SK-N-SH (cell line): ENCODE measurements at regions not wholly inside any gene's neighbourhood (a gene's known extent, or its start where the extent isn't known, plus 50 kb on each side); places are given as distances from the start of the nearest gene placed in this dataset.

Experiments
- CTCF ChIA-PET: fragments of 300-600, 350-600 bp; formaldehyde crosslinking; extraction: SDS; loops from one replicate; lab custom pipeline; 2021; lab: Yijun Ruan, JAX
- POLR2A ChIA-PET: fragments of 350-600 bp; sonication (Branson Sonifier 250); formaldehyde crosslinking; extraction: SDS; loops from one replicate; lab custom pipeline; 2020; ENCODE audit warnings: antibody characterized with exemption, inconsistent platforms; lab: Yijun Ruan, JAX
- DNase-seq: peaks from one replicate; pipeline ENCODE4 v3.0.0; 2012
- H2AFZ ChIP-seq: fragments of 200-600 bp; sonication (generic); 2 replicates; pipeline ENCODE4 v1.8.1; 2016; ENCODE audit warnings: antibody characterized with exemption, mild to moderate bottlenecking, low read depth
- H3F3A ChIP-seq: fragments of 200-600 bp; sonication (generic); replicated peaks from 2 replicates; pipeline ENCODE3; 2016; ENCODE audit warnings: antibody characterized with exemption, mild to moderate bottlenecking; ENCODE audit not compliant: insufficient read depth
- H3K27ac ChIP-seq, 2 experiments: fragments of 200-500 bp in 1 of 2; fragments of 200-600 bp in 1 of 2; sonication (Bioruptor generic) in 1 of 2; sonication (generic), shearing (Covaris generic) in 1 of 2; 2 replicates each; pipeline versions ENCODE4 v1.5.1 to v1.6.1; 2014 to 2016; ENCODE audit warnings: low read depth in 2 of 2, inconsistent platforms in 1 of 2, low read length in 1 of 2, mild to moderate bottlenecking in 1 of 2, mixed read lengths in 1 of 2
- H3K27me3 ChIP-seq: fragments of 200-600 bp; sonication (generic), shearing (Covaris generic); 2 replicates; pipeline ENCODE4 v1.6.1; 2016; ENCODE audit warnings: mixed run types; ENCODE audit not compliant: insufficient read depth
- H3K36me3 ChIP-seq, 2 experiments: fragments of 200-500 bp in 1 of 2; fragments of 200-600 bp in 1 of 2; sonication (Bioruptor generic) in 1 of 2; sonication (generic) in 1 of 2; replicated peaks in 1 of 2; 2 replicates each; pipeline versions ENCODE3 to v1.5.1; 2014 to 2016; ENCODE audit warnings: low read length in 1 of 2, mild to moderate bottlenecking in 1 of 2; ENCODE audit not compliant: insufficient read depth in 2 of 2, control insufficient read depth in 1 of 2
- H3K4me1 ChIP-seq, 2 experiments: fragments of 200-500 bp in 1 of 2; fragments of 200-600 bp in 1 of 2; sonication (Bioruptor generic) in 1 of 2; sonication (generic), shearing (Covaris generic) in 1 of 2; 2 replicates each; pipeline versions ENCODE4 v1.5.1 to v1.6.1; 2014 to 2016; ENCODE audit warnings: low read depth in 1 of 2, low read length in 1 of 2, mixed run types in 1 of 2; ENCODE audit not compliant: insufficient read depth in 2 of 2, control insufficient read depth in 1 of 2
- H3K4me2 ChIP-seq: fragments of 200-600 bp; sonication (generic), shearing (Covaris generic); 2 replicates; pipeline ENCODE4 v1.6.1; 2017; ENCODE audit warnings: mixed run types
- H3K4me3 ChIP-seq, 2 experiments: fragments of 200-500 bp in 1 of 2; fragments of 200-600 bp in 1 of 2; sonication (Bioruptor generic) in 1 of 2; sonication (generic), shearing (Covaris generic) in 1 of 2; 2 replicates each; pipeline versions ENCODE4 v1.5.1 to v1.8.1; 2014 to 2016; ENCODE audit warnings: low read depth in 2 of 2, inconsistent platforms in 1 of 2, low read length in 1 of 2, mild to moderate bottlenecking in 1 of 2, mixed read lengths in 1 of 2, moderate library complexity in 1 of 2
- H3K79me2 ChIP-seq: fragments of 200-600 bp; sonication (generic); 2 replicates; pipeline ENCODE4 v1.8.1; 2017; ENCODE audit warnings: mild to moderate bottlenecking; ENCODE audit not compliant: insufficient read depth
- H3K9ac ChIP-seq: fragments of 200-600 bp; sonication (generic); 2 replicates; pipeline ENCODE4 v1.6.1; 2017; ENCODE audit warnings: mixed run types
- H3K9me2 ChIP-seq: fragments of 200-600 bp; sonication (generic); 2 replicates; pipeline ENCODE4 v1.6.1; 2017; ENCODE audit warnings: mixed run types
- H3K9me3 ChIP-seq: fragments of 200-600 bp; sonication (generic); 2 replicates; pipeline ENCODE4 v1.6.1; 2017; ENCODE audit warnings: mixed run types, mild to moderate bottlenecking, moderate library complexity
- H4K20me1 ChIP-seq: fragments of 200-600 bp; sonication (generic); 2 replicates; pipeline ENCODE4 v1.6.1; 2017; ENCODE audit warnings: mild to moderate bottlenecking, mixed run types; ENCODE audit not compliant: insufficient read depth
- CTCF ChIP-seq: fragments of 200-600 bp; sonication (generic); IDR thresholded peaks from 2 replicates; pipeline ENCODE4 v1.6.1; 2017; ENCODE audit warnings: antibody characterized with exemption, mild to moderate bottlenecking, moderate library complexity
- ELF1 ChIP-seq: IDR thresholded peaks from 2 replicates; pipeline ENCODE4 v1.4.0; 2012
- EZH2phosphoT487 ChIP-seq: fragments of 200-600 bp; sonication (generic); IDR thresholded peaks from 2 replicates; pipeline ENCODE4 v1.6.1; 2017; ENCODE audit warnings: low read depth, mixed run types, mild to moderate bottlenecking, antibody characterized with exemption, moderate library complexity, borderline replicate concordance
- GATA2 ChIP-seq: sonication (generic); formaldehyde crosslinking; IDR thresholded peaks from 2 replicates; pipeline ENCODE4 v1.5.0; 2020; ENCODE audit warnings: mild to moderate bottlenecking, missing genetic modification reagents
- JUND ChIP-seq: IDR thresholded peaks from 2 replicates; pipeline ENCODE4 v1.4.0; 2012
- MEF2A ChIP-seq: IDR thresholded peaks from 2 replicates; pipeline ENCODE4 v1.4.0; 2012; ENCODE audit warnings: low read depth, borderline replicate concordance
- POLR2AphosphoS5 ChIP-seq: IDR thresholded peaks from 2 replicates; pipeline ENCODE4 v1.6.1; 2012; ENCODE audit warnings: low read depth, low read length
- REST ChIP-seq: IDR thresholded peaks from 2 replicates; pipeline ENCODE4 v1.6.1; 2012; ENCODE audit warnings: mild to moderate bottlenecking, low read depth, low read length, moderate library complexity
- RFX5 ChIP-seq: IDR thresholded peaks from 2 replicates; pipeline ENCODE4 v1.6.1; 2012; ENCODE audit warnings: mild to moderate bottlenecking, improper control_type of control experiment, low read length
- RXRA ChIP-seq: IDR thresholded peaks from 2 replicates; pipeline ENCODE4 v1.4.0; 2012; ENCODE audit warnings: low read depth, mild to moderate bottlenecking, borderline replicate concordance
- SIN3A ChIP-seq: IDR thresholded peaks from 2 replicates; pipeline ENCODE4 v1.6.1; 2012; ENCODE audit warnings: low read depth, mild to moderate bottlenecking, low read length, moderate library complexity, borderline replicate concordance
- TAF1 ChIP-seq: IDR thresholded peaks from 2 replicates; pipeline ENCODE4 v1.6.1; 2012; ENCODE audit warnings: low read depth, mild to moderate bottlenecking, low read length, moderate library complexity, borderline replicate concordance
- TCF12 ChIP-seq: IDR thresholded peaks from 2 replicates; pipeline ENCODE4 v1.4.0; 2012
- YY1 ChIP-seq: IDR thresholded peaks from 2 replicates; pipeline ENCODE4 v1.4.0; 2012; ENCODE audit warnings: low read depth, mild to moderate bottlenecking
- WGBS: methylation state at CpG from one replicate; pipeline ENCODE4 v1.1.6; 2017; ENCODE audit warnings: low lambda C conversion rate; 5-methylcytosine and 5-hydroxymethylcytosine counted together
- TF ChIP-seq, protein P1 (sequence below): fragments of 150-350 bp; IDR thresholded peaks from 2 replicates; pipeline ENCODE4 v1.6.1; 2016; ENCODE audit warnings: mild to moderate bottlenecking, low read depth, low read length

- Histone ChIP-seq H2AFZ (no peak overlapping the region), H3K27me3 (no peaks in the 10 kb centered on the region), H3F3A (no peaks in the 10 kb centered on the region), H3K4me3 (no peak overlapping the region), H3K9me3 (no peaks in the 10 kb centered on the region), H4K20me1 (no peaks in the 10 kb centered on the region), H3K27ac (no peak overlapping the region), H3K4me2 (no peak overlapping the region), H3K9me2 (no peaks in the 10 kb centered on the region), H3K9ac (no peak overlapping the region), H3K4me1 (no peaks in the 10 kb centered on the region; a peak in 1 of 4 replicates), H3K36me3 (no peaks in the 10 kb centered on the region), H3K79me2 (no peaks in the 10 kb centered on the region)
- ChIA-PET CTCF (interaction anchor here (1.1 to 5.9 kb wide), 6 partner anchors 11 to 292 kb away, joined by 3 to 75 read pairs (median 19); partner anchors contain the start of gene CUX2), POLR2A (no interaction called here)
- 61% methylated on average over 4 of the region's 4 CpGs for WGBS
- DNase-seq: no peak
- TF ChIP-seq, protein P1, sequence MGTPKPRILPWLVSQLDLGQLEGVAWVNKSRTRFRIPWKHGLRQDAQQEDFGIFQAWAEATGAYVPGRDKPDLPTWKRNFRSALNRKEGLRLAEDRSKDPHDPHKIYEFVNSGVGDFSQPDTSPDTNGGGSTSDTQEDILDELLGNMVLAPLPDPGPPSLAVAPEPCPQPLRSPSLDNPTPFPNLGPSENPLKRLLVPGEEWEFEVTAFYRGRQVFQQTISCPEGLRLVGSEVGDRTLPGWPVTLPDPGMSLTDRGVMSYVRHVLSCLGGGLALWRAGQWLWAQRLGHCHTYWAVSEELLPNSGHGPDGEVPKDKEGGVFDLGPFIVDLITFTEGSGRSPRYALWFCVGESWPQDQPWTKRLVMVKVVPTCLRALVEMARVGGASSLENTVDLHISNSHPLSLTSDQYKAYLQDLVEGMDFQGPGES: no peak
- TF ChIP-seq EZH2phosphoT487 (no peak), MEF2A (no peak), SIN3A (no peak), POLR2AphosphoS5 (no peak), RFX5 (no peak), TCF12 (no peak), YY1 (no peak), REST (no peak), CTCF (no peak), TAF1 (no peak), ELF1 (no peak), RXRA (no peak), GATA2 (CRISPR knock-in tag) (no peak), JUND (no peak)
Measured at GRCh38 chr12:111022386-111022785, 102.0 kb upstream of the MYL2 start.
